ENCODE measurements at regions not wholly inside any gene's neighbourhood (a gene's known extent, or its start where the extent isn't known, plus 50 kb on each side); places are given as distances from the start of the nearest gene placed in this dataset.
A peak's percentile ranks its signal among the peaks of the same experiment; 100 is the strongest.

GRCh38 chr16:35255816-35256215 lies 1796.4 kb downstream of the TP53TG3F start:
- ATAC-seq (no peak), DNase-seq (no peak)
- no peaks in the 10 kb centered on the region for H3K9me3 ChIP-seq
- no peak overlapping the region for H3K4me3 ChIP-seq
- no peak for TF ChIP-seq POLR2A (IDR thresholded peaks at IDR 0.05)
- TF ChIP-seq, protein P1, sequence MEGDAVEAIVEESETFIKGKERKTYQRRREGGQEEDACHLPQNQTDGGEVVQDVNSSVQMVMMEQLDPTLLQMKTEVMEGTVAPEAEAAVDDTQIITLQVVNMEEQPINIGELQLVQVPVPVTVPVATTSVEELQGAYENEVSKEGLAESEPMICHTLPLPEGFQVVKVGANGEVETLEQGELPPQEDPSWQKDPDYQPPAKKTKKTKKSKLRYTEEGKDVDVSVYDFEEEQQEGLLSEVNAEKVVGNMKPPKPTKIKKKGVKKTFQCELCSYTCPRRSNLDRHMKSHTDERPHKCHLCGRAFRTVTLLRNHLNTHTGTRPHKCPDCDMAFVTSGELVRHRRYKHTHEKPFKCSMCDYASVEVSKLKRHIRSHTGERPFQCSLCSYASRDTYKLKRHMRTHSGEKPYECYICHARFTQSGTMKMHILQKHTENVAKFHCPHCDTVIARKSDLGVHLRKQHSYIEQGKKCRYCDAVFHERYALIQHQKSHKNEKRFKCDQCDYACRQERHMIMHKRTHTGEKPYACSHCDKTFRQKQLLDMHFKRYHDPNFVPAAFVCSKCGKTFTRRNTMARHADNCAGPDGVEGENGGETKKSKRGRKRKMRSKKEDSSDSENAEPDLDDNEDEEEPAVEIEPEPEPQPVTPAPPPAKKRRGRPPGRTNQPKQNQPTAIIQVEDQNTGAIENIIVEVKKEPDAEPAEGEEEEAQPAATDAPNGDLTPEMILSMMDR (IDR thresholded peaks at IDR 0.05), result no peak
- no peak overlapping the region for H3K27ac ChIP-seq
- intact Hi-C loops (cut with DNase I), result no loop called here
- no peaks in the 10 kb centered on the region for H3K36me3 ChIP-seq
- H3K27me3 ChIP-seq, result no peaks in the 10 kb centered on the region
- H3K4me1 ChIP-seq, result no peaks in the 10 kb centered on the region
- 41% methylated on average over 11 of the region's 11 CpGs for WGBS (ENCODE audit: insufficient coverage, low coverage, low lambda C conversion rate, missing lambda C conversion rate)

- no peaks in the 10 kb centered on the region for H3K4me1 ChIP-seq
- DNase-seq (no peak), ATAC-seq (no peak)
- intact Hi-C loops (cut with DNase I), result no loop called here
- 57% methylated on average over 9 of the region's 9 CpGs for WGBS (ENCODE audit: insufficient coverage, low coverage, low lambda C conversion rate, missing lambda C conversion rate)
- no peak overlapping the region for H3K27ac ChIP-seq
- TF ChIP-seq, protein P1 (IDR thresholded peaks at IDR 0.05), result no peak
- no peak for TF ChIP-seq POLR2A (IDR thresholded peaks at IDR 0.05)
- no peaks in the 10 kb centered on the region for H3K9me3 ChIP-seq
- H3K27me3 ChIP-seq, result no peaks in the 10 kb centered on the region
- H3K4me3 ChIP-seq, result no peak overlapping the region
- no peaks in the 10 kb centered on the region for H3K36me3 ChIP-seq
These were observed 1799.0 kb downstream of the TP53TG3F start for GRCh38 chr16:35258381-35258780.

GRCh38 chr16:35295856-35296255 lies 1836.4 kb downstream of the TP53TG3F start:
- H3K4me3 ChIP-seq, result no peak overlapping the region
- no peak overlapping the region for H3K27ac ChIP-seq
- TF ChIP-seq, protein P1 (IDR thresholded peaks at IDR 0.05), result no peak
- TF ChIP-seq POLR2A (IDR thresholded peaks at IDR 0.05), result no peak
- WGBS (ENCODE audit: insufficient coverage, low coverage, low lambda C conversion rate, missing lambda C conversion rate), result 28% methylated on average over 2 of the region's 3 CpGs
- intact Hi-C loops (cut with DNase I), result no loop called here
- no peaks in the 10 kb centered on the region for H3K36me3 ChIP-seq
- no peaks in the 10 kb centered on the region for H3K27me3 ChIP-seq
- no peak for ATAC-seq
- DNase-seq, result no peak
- no peaks in the 10 kb centered on the region for H3K9me3 ChIP-seq
- H3K4me1 ChIP-seq, result no peaks in the 10 kb centered on the region

GRCh38 chr16:35296962-35297653 lies 1837.7 kb downstream of the TP53TG3F start:
- intact Hi-C loops (cut with DNase I), result no loop called here
- H3K9me3 ChIP-seq, result no peaks in the 10 kb centered on the region

More at GRCh38 chr16:35296962-35297653, 1837.7 kb downstream of the TP53TG3F start:
- Histone ChIP-seq H3K27ac (no peak overlapping the region), H3K36me3 (no peaks in the 10 kb centered on the region), H3K4me1 (no peaks in the 10 kb centered on the region), H3K4me3 (no peak overlapping the region), H3K27me3 (no peaks in the 10 kb centered on the region)
- ATAC-seq (peak in 1 of 4 donors; percentile 43), DNase-seq (no peak)
- WGBS (ENCODE audit: insufficient coverage, low coverage, low lambda C conversion rate, missing lambda C conversion rate), result no CpG with 5 or more reads among the region's 2 CpGs
- TF ChIP-seq, protein P1 (IDR thresholded peaks at IDR 0.05), result no peak
- no peak for TF ChIP-seq POLR2A (IDR thresholded peaks at IDR 0.05)

Measured in right lobe of liver (tissue), 6 donors.